HG03196 (cell line): ENCODE measurements at regions not wholly inside any gene's neighbourhood (a gene's known extent, or its start where the extent isn't known, plus 50 kb on each side); places are given as distances from the start of the nearest gene placed in this dataset.

Experiments used
- ATAC-seq: cut with Tn5 transposase; IDR thresholded peaks from one replicate; pipeline ENCODE4 v1.9.1; 2021; ENCODE audit not compliant: unreplicated experiment

- ATAC-seq, result no peak
These were observed 281.1 kb upstream of the GRIP1 start for GRCh38 chr12:66960006-66960405.

- no peak for ATAC-seq
These were observed 282.1 kb upstream of the GRIP1 start for GRCh38 chr12:66960704-66961690.

- no peak for ATAC-seq
These were observed 283.4 kb upstream of the GRIP1 start for GRCh38 chr12:66962290-66962689.

- ATAC-seq, result no peak
These were observed 285.0 kb upstream of the GRIP1 start for GRCh38 chr12:66963901-66964300.

GRCh38 chr12:66964629-66965028, 285.8 kb upstream of the GRIP1 start:
- ATAC-seq, result no peak

- no peak for ATAC-seq
These were observed 286.7 kb upstream of the GRIP1 start for GRCh38 chr12:66965621-66966020.

GRCh38 chr12:66971816-66972215, 292.9 kb upstream of the GRIP1 start:
- ATAC-seq, result no peak

- ATAC-seq, result no peak
These were observed 292.6 kb upstream of the CAND1 start for GRCh38 chr12:66976526-66976925.

GRCh38 chr12:66978802-66979201, 290.4 kb upstream of the CAND1 start:
- no peak for ATAC-seq

- no peak for ATAC-seq
These were observed 289.9 kb upstream of the CAND1 start for GRCh38 chr12:66979251-66979650.

GRCh38 chr12:66984077-66984476, 285.1 kb upstream of the CAND1 start:
- no peak for ATAC-seq

- ATAC-seq, result no peak
These were observed 284.2 kb upstream of the CAND1 start for GRCh38 chr12:66984962-66985361.

GRCh38 chr12:66999141-66999540, 270.0 kb upstream of the CAND1 start:
- no peak for ATAC-seq

- no peak for ATAC-seq
These were observed 267.9 kb upstream of the CAND1 start for GRCh38 chr12:67001251-67001650.

GRCh38 chr12:67002720-67003119, 266.4 kb upstream of the CAND1 start:
- no peak for ATAC-seq

GRCh38 chr12:67006610-67007009, 262.5 kb upstream of the CAND1 start:
- no peak for ATAC-seq

GRCh38 chr12:67014642-67015041, 254.5 kb upstream of the CAND1 start:
- ATAC-seq, result no peak

- no peak for ATAC-seq
These were observed 251.1 kb upstream of the CAND1 start for GRCh38 chr12:67018105-67018504.

GRCh38 chr12:67019070-67019469, 250.1 kb upstream of the CAND1 start:
- no peak for ATAC-seq

- no peak for ATAC-seq
These were observed 243.5 kb upstream of the CAND1 start for GRCh38 chr12:67025543-67026114.

GRCh38 chr12:67026487-67027246, 242.5 kb upstream of the CAND1 start:
- no peak for ATAC-seq

- no peak for ATAC-seq
These were observed 240.6 kb upstream of the CAND1 start for GRCh38 chr12:67028529-67028928.
